NB4 (cell line): ENCODE measurements at regions not wholly inside any gene's neighbourhood (a gene's known extent, or its start where the extent isn't known, plus 50 kb on each side); places are given as distances from the start of the nearest gene placed in this dataset.

ENCODE experiments used
- MYC ChIP-seq: IDR thresholded peaks from 2 replicates; pipeline ENCODE4 v1.6.1; 2011; ENCODE audit warnings: low read depth, low read length
- POLR2A ChIP-seq: IDR thresholded peaks from 2 replicates; pipeline ENCODE4 v1.6.1; 2011; ENCODE audit warnings: mild to moderate bottlenecking; ENCODE audit not compliant: insufficient read length; ENCODE audit errors: extremely low read depth
- TF ChIP-seq, protein P1 (sequence below): IDR thresholded peaks from one replicate; pipeline ENCODE4 v1.5.1; 2012; ENCODE audit warnings: low read depth, low read length
- TF ChIP-seq, protein P2 (sequence below): IDR thresholded peaks from 2 replicates; pipeline ENCODE4 v1.6.1; 2011; ENCODE audit warnings: low read depth, low read length

DNA sequence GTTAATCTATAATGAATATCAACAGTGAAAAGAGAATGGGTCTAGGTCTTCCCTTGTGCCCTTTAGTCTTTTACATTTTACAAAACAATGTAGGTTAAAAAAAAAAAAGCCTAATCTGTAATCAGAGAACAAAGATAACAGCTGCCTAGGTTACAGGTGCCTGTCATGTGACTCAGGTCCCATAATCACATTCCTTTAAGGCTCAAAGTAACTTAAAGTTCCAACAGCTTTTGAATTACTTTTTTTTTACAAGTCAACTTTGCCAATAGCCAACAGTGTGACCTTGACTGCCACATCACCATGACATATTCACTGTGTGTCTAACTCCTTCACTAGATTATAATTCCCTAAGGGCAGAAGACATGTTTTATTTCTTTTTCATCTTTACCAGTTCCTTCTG is 237.0 kb upstream of the API5 start:
- TF ChIP-seq POLR2A: no peak
- TF ChIP-seq, protein P1, sequence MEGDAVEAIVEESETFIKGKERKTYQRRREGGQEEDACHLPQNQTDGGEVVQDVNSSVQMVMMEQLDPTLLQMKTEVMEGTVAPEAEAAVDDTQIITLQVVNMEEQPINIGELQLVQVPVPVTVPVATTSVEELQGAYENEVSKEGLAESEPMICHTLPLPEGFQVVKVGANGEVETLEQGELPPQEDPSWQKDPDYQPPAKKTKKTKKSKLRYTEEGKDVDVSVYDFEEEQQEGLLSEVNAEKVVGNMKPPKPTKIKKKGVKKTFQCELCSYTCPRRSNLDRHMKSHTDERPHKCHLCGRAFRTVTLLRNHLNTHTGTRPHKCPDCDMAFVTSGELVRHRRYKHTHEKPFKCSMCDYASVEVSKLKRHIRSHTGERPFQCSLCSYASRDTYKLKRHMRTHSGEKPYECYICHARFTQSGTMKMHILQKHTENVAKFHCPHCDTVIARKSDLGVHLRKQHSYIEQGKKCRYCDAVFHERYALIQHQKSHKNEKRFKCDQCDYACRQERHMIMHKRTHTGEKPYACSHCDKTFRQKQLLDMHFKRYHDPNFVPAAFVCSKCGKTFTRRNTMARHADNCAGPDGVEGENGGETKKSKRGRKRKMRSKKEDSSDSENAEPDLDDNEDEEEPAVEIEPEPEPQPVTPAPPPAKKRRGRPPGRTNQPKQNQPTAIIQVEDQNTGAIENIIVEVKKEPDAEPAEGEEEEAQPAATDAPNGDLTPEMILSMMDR: no peak
- TF ChIP-seq, protein P2, sequence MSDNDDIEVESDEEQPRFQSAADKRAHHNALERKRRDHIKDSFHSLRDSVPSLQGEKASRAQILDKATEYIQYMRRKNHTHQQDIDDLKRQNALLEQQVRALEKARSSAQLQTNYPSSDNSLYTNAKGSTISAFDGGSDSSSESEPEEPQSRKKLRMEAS: no peak
- no peak for TF ChIP-seq MYC
